WTC11 (cell line): ENCODE measurements at regions not wholly inside any gene's neighbourhood (a gene's known extent, or its start where the extent isn't known, plus 50 kb on each side); places are given as distances from the start of the nearest gene placed in this dataset.

Source experiments
- ATAC-seq: fragments of 200-7000 bp; cut with Tn5 transposase; 2 replicates; pipeline ENCODE4 v1.10.0; 2021; ENCODE audit warnings: mild to moderate bottlenecking, moderate library complexity
- CTCF ChIA-PET: fragments of 300-600 bp; sonication (Branson Sonifier 250); formaldehyde crosslinking; loops from one replicate; lab custom pipeline; 2021; ENCODE audit warnings: antibody characterized with exemption; lab: Charles Lee
- POLR2A ChIA-PET: fragments of 350-600 bp; sonication (Branson Sonifier 250); formaldehyde crosslinking; loops from one replicate; lab custom pipeline; 2021; ENCODE audit warnings: antibody characterized with exemption; lab: Charles Lee
- DNase-seq: peaks from one replicate; pipeline ENCODE4 v3.0.0; 2021; ENCODE audit warnings: low spot score
- H3K27ac Mint-ChIP-seq: 2 replicates; pipeline ENCODE4 v1.8.0; 2021; ENCODE audit warnings: mixed read lengths
- H3K27me3 Mint-ChIP-seq: 2 replicates; pipeline ENCODE4 v1.8.0; 2021; ENCODE audit warnings: low read depth, mild to moderate bottlenecking, moderate library complexity, mixed read lengths
- H3K36me3 Mint-ChIP-seq: 2 replicates; pipeline ENCODE4 v1.8.0; 2021; ENCODE audit warnings: mixed read lengths
- H3K4me1 Mint-ChIP-seq: 2 replicates; pipeline ENCODE4 v1.8.0; 2022; ENCODE audit warnings: mixed read lengths
- H3K4me3 Mint-ChIP-seq: 2 replicates; pipeline ENCODE4 v1.8.0; 2021; ENCODE audit warnings: mild to moderate bottlenecking, moderate library complexity, mixed read lengths
- H3K9me3 Mint-ChIP-seq: 2 replicates; pipeline ENCODE4 v1.8.0; 2021; ENCODE audit warnings: mixed read lengths
- ARID4B ChIP-seq: sonication (generic); formaldehyde crosslinking; IDR thresholded peaks from 2 replicates; pipeline ENCODE4 v1.8.0; 2023; ENCODE audit warnings: missing genetic modification reagents, mild to moderate bottlenecking, borderline replicate concordance
- ETV6 ChIP-seq: sonication (generic); formaldehyde crosslinking; IDR thresholded peaks from 2 replicates; pipeline ENCODE4 v1.8.1; 2022; ENCODE audit warnings: mild to moderate bottlenecking, missing genetic modification reagents
- FOXP1 ChIP-seq: sonication (generic); formaldehyde crosslinking; IDR thresholded peaks from 2 replicates; pipeline ENCODE4 v1.8.0; 2022; ENCODE audit warnings: missing genetic modification reagents, mild to moderate bottlenecking, moderate library complexity, borderline replicate concordance
- IRF1 ChIP-seq: sonication (generic); formaldehyde crosslinking; IDR thresholded peaks from 2 replicates; pipeline ENCODE4 v1.8.0; 2023; ENCODE audit warnings: missing genetic modification reagents
- MAX ChIP-seq: sonication (generic); formaldehyde crosslinking; IDR thresholded peaks from 2 replicates; pipeline ENCODE4 v1.8.0; 2022; ENCODE audit warnings: mild to moderate bottlenecking, missing genetic modification reagents
- RELA ChIP-seq: sonication (generic); formaldehyde crosslinking; IDR thresholded peaks from 2 replicates; pipeline ENCODE4 v1.8.1; 2022; ENCODE audit warnings: missing genetic modification reagents, mild to moderate bottlenecking, borderline replicate concordance
- TEAD1 ChIP-seq: sonication (generic); formaldehyde crosslinking; IDR thresholded peaks from 2 replicates; pipeline ENCODE4 v1.8.0; 2022; ENCODE audit warnings: mild to moderate bottlenecking, missing genetic modification reagents
- ZBTB21 ChIP-seq: sonication (generic); formaldehyde crosslinking; IDR thresholded peaks from 2 replicates; pipeline ENCODE4 v1.8.1; 2023; ENCODE audit warnings: mild to moderate bottlenecking, missing genetic modification reagents, borderline replicate concordance
- ZNF121 ChIP-seq: sonication (generic); formaldehyde crosslinking; IDR thresholded peaks from 2 replicates; pipeline ENCODE4 v1.8.0; 2023; ENCODE audit warnings: missing genetic modification reagents
- ZNF219 ChIP-seq: sonication (generic); formaldehyde crosslinking; IDR thresholded peaks from 2 replicates; pipeline ENCODE4 v1.8.0; 2023; ENCODE audit warnings: missing genetic modification reagents, mild to moderate bottlenecking, borderline replicate concordance
- ZNF416 ChIP-seq: fragments of 250-450 bp; sonication (Bioruptor Pico); IDR thresholded peaks from 2 replicates; pipeline ENCODE4 v1.9.0; 2021; ENCODE audit warnings: mild to moderate bottlenecking, inconsistent platforms
- ZNF423 ChIP-seq: fragments of 250-450 bp; sonication (Bioruptor Pico); IDR thresholded peaks from 2 replicates; pipeline ENCODE4 v2.1.2; 2022; ENCODE audit warnings: mild to moderate bottlenecking, moderate library complexity
- ZNF512 ChIP-seq: sonication (generic); formaldehyde crosslinking; IDR thresholded peaks from 2 replicates; pipeline ENCODE4 v1.8.1; 2022; ENCODE audit warnings: missing genetic modification reagents, borderline replicate concordance
- ZNF671 ChIP-seq: fragments of 250-450 bp; sonication (Bioruptor Pico); IDR thresholded peaks from 2 replicates; pipeline ENCODE4 v1.8.0; 2021; ENCODE audit warnings: mild to moderate bottlenecking

GRCh38 chr11:116598036-116598435 lies 174.8 kb downstream of the BUD13 start:
- no peaks in the 10 kb centered on the region for H3K36me3 Mint-ChIP-seq
- CTCF ChIA-PET: interaction anchor here (0.7 kb wide), 1 partner anchor 8 kb away, joined by 3 read pairs; no protein-coding TSS in a partner anchor

GRCh38 chr11:116596346-116597260 lies 176.2 kb downstream of the BUD13 start:
- POLR2A ChIA-PET: interaction anchor here (0.7 to 1.2 kb wide), 2 partner anchors 12 to 36 kb away, joined by 3 to 4 read pairs; no protein-coding TSS in a partner anchor
- Mint-ChIP-seq H3K4me1 (peaks cover 5% of the 10 kb centered on the region), H3K27me3 (peaks cover 22% of the 10 kb centered on the region; the same call in 1 of the 2 replicates), H3K9me3 (no peaks in the 10 kb centered on the region), H3K4me3 (no peak overlapping the region), H3K27ac (no peak overlapping the region), H3K36me3 (no peaks in the 10 kb centered on the region)
- TF ChIP-seq IRF1 (CRISPR knock-in tag) (no peak), ARID4B (no peak), ETV6 (CRISPR knock-in tag) (no peak), ZNF512 (no peak), ZNF423 (no peak), RELA (CRISPR knock-in tag) (no peak)
- DNase-seq (no peak), ATAC-seq (no peak)
- CTCF ChIA-PET: interaction anchor here (0.8 to 1.6 kb wide), 4 partner anchors 9 to 136 kb away, joined by 3 to 4 read pairs (median 3); no protein-coding TSS in a partner anchor

More at GRCh38 chr11:116598036-116598435, 174.8 kb downstream of the BUD13 start:
- H3K4me3 Mint-ChIP-seq: no peak overlapping the region
- DNase-seq: no peak
- H3K4me1 Mint-ChIP-seq: peaks cover 8% of the 10 kb centered on the region
- no peak overlapping the region for H3K27ac Mint-ChIP-seq
- H3K9me3 Mint-ChIP-seq: no peaks in the 10 kb centered on the region
- TF ChIP-seq ZNF416 (CRISPR knock-in tag) (no peak), ZBTB21 (no peak), ZNF219 (CRISPR knock-in tag) (no peak), ZNF671 (CRISPR knock-in tag) (no peak), ZNF121 (CRISPR knock-in tag) (no peak), FOXP1 (no peak), MAX (CRISPR knock-in tag) (no peak), TEAD1 (CRISPR knock-in tag) (no peak)
- TF ChIP-seq, all 79 proteins: peak for 0
- ATAC-seq: no peak
- POLR2A ChIA-PET: no interaction called here
- H3K27me3 Mint-ChIP-seq: peaks cover 19% of the 10 kb centered on the region; the same call in 1 of the 2 replicates
